HEK293 (cell line): ENCODE measurements at regions not wholly inside any gene's neighbourhood (a gene's known extent, or its start where the extent isn't known, plus 50 kb on each side); places are given as distances from the start of the nearest gene placed in this dataset.

ENCODE experiments used
- CTCF ChIA-PET: fragments of 350-600 bp; formaldehyde crosslinking; extraction: SDS; loops from one replicate; lab custom pipeline; 2021; ENCODE audit warnings: antibody characterized with exemption; lab: Yijun Ruan, JAX
- POLR2A ChIA-PET: fragments of 300-600 bp; formaldehyde crosslinking; extraction: SDS; loops from one replicate; lab custom pipeline; 2020; ENCODE audit warnings: antibody characterized with exemption, inconsistent platforms; lab: Yijun Ruan, JAX
- H3K27ac ChIP-seq: fragments of 200-500 bp; sonication (Bioruptor generic); 2 replicates; pipeline ENCODE4 v1.5.1; 2014; ENCODE audit warnings: low read depth, low read length, control low read depth, inconsistent platforms; ENCODE audit errors: extremely low read depth
- H3K36me3 ChIP-seq, 2 experiments: fragments of 200-500 bp in 1 of 2; sonication (Bioruptor generic) in 1 of 2; 1 replicate in 1 of 2; 2 replicates in 1 of 2; pipeline ENCODE4 v1.5.1; 2014 to 2017; ENCODE audit warnings: inconsistent platforms in 2 of 2, low read length in 2 of 2; ENCODE audit not compliant: control insufficient read depth in 2 of 2, insufficient read depth in 1 of 2
- H3K4me1 ChIP-seq: fragments of 200-500 bp; sonication (Bioruptor generic); 2 replicates; pipeline ENCODE4 v1.5.1; 2014; ENCODE audit warnings: mild to moderate bottlenecking, low read length, inconsistent platforms; ENCODE audit not compliant: control insufficient read depth, insufficient read depth
- H3K4me3 ChIP-seq: 2 replicates; pipeline ENCODE4 v1.5.1; 2011; ENCODE audit warnings: low read depth, mild to moderate bottlenecking, control low read depth, low read length, moderate library complexity
- H3K9me3 ChIP-seq: fragments of 200-500 bp; sonication (Bioruptor generic); 2 replicates; pipeline ENCODE4 v1.5.1; 2014; ENCODE audit warnings: low read depth, low read length, inconsistent platforms; ENCODE audit not compliant: control insufficient read depth, insufficient read depth
- GLI2 ChIP-seq: fragments of 450-650 bp; formaldehyde crosslinking; IDR thresholded peaks from 2 replicates; pipeline ENCODE4; 2017; ENCODE audit warnings: missing biosample characterization, missing genetic modification characterization, low read depth, borderline replicate concordance
- GLI4 ChIP-seq: fragments of 450-650 bp; formaldehyde crosslinking; IDR thresholded peaks from 2 replicates; pipeline ENCODE4 v1.5.1; 2016; ENCODE audit warnings: missing biosample characterization, missing genetic modification characterization
- KLF7 ChIP-seq: fragments of 450-650 bp; formaldehyde crosslinking; IDR thresholded peaks from 2 replicates; pipeline ENCODE4 v1.5.1; 2016; ENCODE audit warnings: missing biosample characterization, missing genetic modification characterization, borderline replicate concordance
- OVOL3 ChIP-seq: fragments of 450-650 bp; formaldehyde crosslinking; IDR thresholded peaks from 2 replicates; pipeline ENCODE4 v1.5.1; 2016; ENCODE audit warnings: missing biosample characterization, missing genetic modification characterization
- SALL2 ChIP-seq: fragments of 450-650 bp; formaldehyde crosslinking; IDR thresholded peaks from 2 replicates; pipeline ENCODE4 v1.5.0; 2017; ENCODE audit warnings: missing biosample characterization, mild to moderate bottlenecking, missing genetic modification characterization, borderline replicate concordance
- SP3 ChIP-seq: fragments of 450-650 bp; formaldehyde crosslinking; IDR thresholded peaks from 2 replicates; pipeline ENCODE4 v1.5.1; 2016; ENCODE audit warnings: missing biosample characterization, missing genetic modification characterization
- TRIM28 ChIP-seq: IDR thresholded peaks from 2 replicates; pipeline ENCODE4 v1.6.1; 2011; ENCODE audit warnings: low read length, control low read depth, borderline replicate concordance
- TSHZ1 ChIP-seq: fragments of 450-650 bp; formaldehyde crosslinking; IDR thresholded peaks from 2 replicates; pipeline ENCODE4 v1.5.1; 2016; ENCODE audit warnings: missing biosample characterization, missing genetic modification characterization, borderline replicate concordance
- YY1 ChIP-seq: fragments of 450-650 bp; formaldehyde crosslinking; IDR thresholded peaks from 2 replicates; pipeline ENCODE4 v1.5.1; 2018; ENCODE audit warnings: missing biosample characterization, missing genetic modification characterization
- ZNF18 ChIP-seq: fragments of 450-650 bp; formaldehyde crosslinking; IDR thresholded peaks from 2 replicates; pipeline ENCODE4 v1.5.1; 2016; ENCODE audit warnings: missing biosample characterization, missing genetic modification characterization
- ZNF211 ChIP-seq: fragments of 450-650 bp; formaldehyde crosslinking; IDR thresholded peaks from 2 replicates; pipeline ENCODE4 v1.5.1; 2016; ENCODE audit warnings: low read depth, missing biosample characterization, missing genetic modification characterization
- ZNF23 ChIP-seq: fragments of 450-650 bp; formaldehyde crosslinking; IDR thresholded peaks from 2 replicates; pipeline ENCODE4 v1.5.1; 2016; ENCODE audit warnings: missing biosample characterization, missing genetic modification characterization, borderline replicate concordance
- ZNF239 ChIP-seq: fragments of 450-650 bp; formaldehyde crosslinking; IDR thresholded peaks from 2 replicates; pipeline ENCODE4 v1.5.1; 2016; ENCODE audit warnings: missing biosample characterization, missing genetic modification characterization
- ZNF24 ChIP-seq: fragments of 450-650 bp; formaldehyde crosslinking; IDR thresholded peaks from 2 replicates; pipeline ENCODE4 v1.5.1; 2016; ENCODE audit warnings: missing biosample characterization, missing genetic modification characterization
- ZNF248 ChIP-seq: fragments of 450-650 bp; formaldehyde crosslinking; IDR thresholded peaks from 2 replicates; pipeline ENCODE4 v1.5.1; 2017; ENCODE audit warnings: missing biosample characterization, missing genetic modification characterization
- ZNF266 ChIP-seq: fragments of 450-650 bp; formaldehyde crosslinking; IDR thresholded peaks from 2 replicates; pipeline ENCODE4 v1.5.1; 2016; ENCODE audit warnings: missing biosample characterization, missing genetic modification characterization, low read depth
- ZNF350 ChIP-seq: fragments of 450-650 bp; formaldehyde crosslinking; IDR thresholded peaks from 2 replicates; pipeline ENCODE4 v1.5.0; 2017; ENCODE audit warnings: missing biosample characterization, mild to moderate bottlenecking, missing genetic modification characterization
- ZNF366 ChIP-seq: fragments of 450-650 bp; formaldehyde crosslinking; conservative IDR thresholded peaks from 2 replicates; pipeline ENCODE4 v1.5.1; 2016; ENCODE audit warnings: missing biosample characterization, missing genetic modification characterization
- ZNF37A ChIP-seq: fragments of 450-650 bp; IDR thresholded peaks from 2 replicates; pipeline ENCODE4 v1.5.1; 2018; ENCODE audit warnings: missing biosample characterization, missing genetic modification characterization
- ZNF398 ChIP-seq: fragments of 450-650 bp; formaldehyde crosslinking; IDR thresholded peaks from 2 replicates; pipeline ENCODE4 v1.5.1; 2017; ENCODE audit warnings: missing biosample characterization, missing genetic modification characterization
- ZNF48 ChIP-seq: fragments of 450-650 bp; formaldehyde crosslinking; IDR thresholded peaks from 2 replicates; pipeline ENCODE4 v1.5.1; 2016; ENCODE audit warnings: missing biosample characterization, missing genetic modification characterization
- ZNF529 ChIP-seq: fragments of 450-650 bp; formaldehyde crosslinking; IDR thresholded peaks from 2 replicates; pipeline ENCODE4 v1.5.1; 2017; ENCODE audit warnings: missing genetic modification characterization, missing biosample characterization; ENCODE audit not compliant: insufficient replicate concordance
- ZNF677 ChIP-seq: fragments of 450-650 bp; IDR thresholded peaks from 2 replicates; pipeline ENCODE4 v1.5.0; 2018; ENCODE audit warnings: missing biosample characterization, mild to moderate bottlenecking, missing genetic modification characterization, moderate library complexity
- ZNF692 ChIP-seq: fragments of 450-650 bp; formaldehyde crosslinking; IDR thresholded peaks from 2 replicates; pipeline ENCODE4 v1.5.1; 2016; ENCODE audit warnings: missing biosample characterization, missing genetic modification characterization
- ZNF792 ChIP-seq: fragments of 450-650 bp; formaldehyde crosslinking; IDR thresholded peaks from 2 replicates; pipeline ENCODE4 v1.5.1; 2016; ENCODE audit warnings: missing biosample characterization, missing genetic modification characterization

GRCh38 chr2:41729800-41730364 is 317.9 kb upstream of the PKDCC start (continued):
- no peak for TF ChIP-seq TSHZ1
- no peak for TF ChIP-seq ZNF211
- TF ChIP-seq SALL2 (tag by site-specific recombination): no peak

GRCh38 chr2:41735006-41735405 is 312.8 kb upstream of the PKDCC start:
- POLR2A ChIA-PET: no interaction called here
- Histone ChIP-seq H3K4me1 (no peaks in the 10 kb centered on the region), H3K27ac (no peak overlapping the region)
- TF ChIP-seq ZNF692 (no peak), ZNF24 (no peak), ZNF529 (tag by site-specific recombination) (no peak), GLI2 (tag by site-specific recombination) (no peak), ZNF677 (tag by site-specific recombination) (no peak), YY1 (no peak), ZNF248 (tag by site-specific recombination) (no peak), GLI4 (tag by site-specific recombination) (no peak), SP3 (tag by site-specific recombination) (no peak), ZNF18 (tag by site-specific recombination) (no peak), ZNF266 (tag by site-specific recombination) (no peak), TRIM28 (no peak), ZNF350 (tag by site-specific recombination) (no peak)
- TF ChIP-seq, all 188 proteins: peak for 0
- no peaks in the 10 kb centered on the region for H3K9me3 ChIP-seq
- CTCF ChIA-PET: interaction anchor here (0.7 kb wide), 1 partner anchor 46 kb away, joined by 3 read pairs; no protein-coding TSS in a partner anchor
- no peaks in the 10 kb centered on the region for H3K36me3 ChIP-seq
- H3K4me3 ChIP-seq: no peak overlapping the region

GRCh38 chr2:41735476-41735875 is 312.3 kb upstream of the PKDCC start:
- no peak overlapping the region for H3K27ac ChIP-seq
- no peak overlapping the region for H3K4me3 ChIP-seq
- no peaks in the 10 kb centered on the region for H3K9me3 ChIP-seq
- POLR2A ChIA-PET: no interaction called here
- no peaks in the 10 kb centered on the region for H3K4me1 ChIP-seq
- H3K36me3 ChIP-seq: no peaks in the 10 kb centered on the region
- CTCF ChIA-PET: interaction anchor here (0.7 kb wide), 1 partner anchor 46 kb away, joined by 3 read pairs; no protein-coding TSS in a partner anchor
- TF ChIP-seq ZNF48 (tag by site-specific recombination): no peak
- TF ChIP-seq ZNF398: no peak
- TF ChIP-seq ZNF18 (tag by site-specific recombination): no peak
- no peak for TF ChIP-seq OVOL3 (tag by site-specific recombination)
- no peak for TF ChIP-seq ZNF239 (tag by site-specific recombination)
- TF ChIP-seq ZNF23 (tag by site-specific recombination): no peak
- TF ChIP-seq KLF7: no peak
- TF ChIP-seq ZNF792 (tag by site-specific recombination): no peak
- no peak for TF ChIP-seq ZNF366 (tag by site-specific recombination)
- no peak for TF ChIP-seq ZNF37A
